Ascending aorta (tissue), 2 donors: ENCODE measurements at regions not wholly inside any gene's neighbourhood (a gene's known extent, or its start where the extent isn't known, plus 50 kb on each side); places are given as distances from the start of the nearest gene placed in this dataset.

Source experiments
- DNase-seq, 2 donors: peaks; one replicate each; pipeline ENCODE4 v3.0.0-alpha.2; 2019; ENCODE audit warnings: low spot score in 2 of 2
- H3K27ac ChIP-seq, 2 donors: fragments of 200-600 bp; sonication (generic); one replicate each; pipeline ENCODE4 v1.5.1; 2016 to 2017; ENCODE audit warnings: mild to moderate bottlenecking in 1 of 2
- H3K27me3 ChIP-seq: fragments of 200-600 bp; sonication (generic); one replicate; pipeline ENCODE4 v1.5.1; 2017
- H3K36me3 ChIP-seq, 2 donors: fragments of 200-600 bp; sonication (generic); one replicate each; pipeline ENCODE4 v1.5.1; 2016
- H3K4me1 ChIP-seq, 2 donors: fragments of 200-600 bp; sonication (generic); one replicate each; pipeline ENCODE4 v1.5.1; 2016 to 2017; ENCODE audit warnings: mild to moderate bottlenecking in 1 of 2
- H3K4me3 ChIP-seq, 2 donors: fragments of 200-600 bp; sonication (generic); one replicate each; pipeline ENCODE4 v1.5.1; 2016 to 2017; ENCODE audit warnings: mild to moderate bottlenecking in 1 of 2
- H3K9me3 ChIP-seq, 2 donors: fragments of 200-600 bp; sonication (generic); one replicate each; pipeline ENCODE4 v1.5.1; 2016
- intact Hi-C: fragments of 100-400 bp; cut with DNase I; formaldehyde crosslinking; loops from one replicate; pipeline ENCODE4 v1.15.1; 2023
- TF ChIP-seq, protein P1 (sequence below), 3 experiments: fragments of 200-600 bp in 2 of 3; fragments of 450-650 bp in 1 of 3; sonication (generic) in 2 of 3; IDR thresholded peaks; one replicate each; pipeline ENCODE4 v1.5.1; 2016 to 2019; ENCODE audit warnings: antibody characterized with exemption in 3 of 3, mild to moderate bottlenecking in 1 of 3, moderate library complexity in 1 of 3

DNA sequence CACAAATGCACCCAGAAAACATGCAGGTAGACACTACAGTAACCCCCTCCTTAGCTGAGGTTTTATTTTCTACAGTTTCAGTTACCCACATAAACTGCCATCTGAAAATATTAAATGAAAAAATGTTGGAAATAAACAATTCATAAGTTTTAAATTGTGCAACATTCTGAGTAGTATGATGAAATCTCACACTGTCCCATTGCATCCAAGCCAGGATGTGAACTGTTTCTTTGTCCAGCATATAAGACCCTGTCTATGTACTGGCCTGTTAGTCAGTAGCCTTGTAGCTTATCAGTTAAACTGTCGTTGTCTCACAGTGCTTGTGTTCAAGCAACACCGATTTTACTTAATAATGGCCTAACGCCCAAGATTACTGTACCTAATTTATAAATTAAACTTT, 630.5 kb downstream of the ANXA1 start:
- Histone ChIP-seq H3K36me3 (no peaks in the 10 kb centered on the region), H3K9me3 (no peaks in the 10 kb centered on the region), H3K4me3 (no peak overlapping the region), H3K27ac (no peak overlapping the region), H3K27me3 (no peaks in the 10 kb centered on the region), H3K4me1 (no peaks in the 10 kb centered on the region)
- intact Hi-C loops, result no loop called here
- TF ChIP-seq, protein P1, sequence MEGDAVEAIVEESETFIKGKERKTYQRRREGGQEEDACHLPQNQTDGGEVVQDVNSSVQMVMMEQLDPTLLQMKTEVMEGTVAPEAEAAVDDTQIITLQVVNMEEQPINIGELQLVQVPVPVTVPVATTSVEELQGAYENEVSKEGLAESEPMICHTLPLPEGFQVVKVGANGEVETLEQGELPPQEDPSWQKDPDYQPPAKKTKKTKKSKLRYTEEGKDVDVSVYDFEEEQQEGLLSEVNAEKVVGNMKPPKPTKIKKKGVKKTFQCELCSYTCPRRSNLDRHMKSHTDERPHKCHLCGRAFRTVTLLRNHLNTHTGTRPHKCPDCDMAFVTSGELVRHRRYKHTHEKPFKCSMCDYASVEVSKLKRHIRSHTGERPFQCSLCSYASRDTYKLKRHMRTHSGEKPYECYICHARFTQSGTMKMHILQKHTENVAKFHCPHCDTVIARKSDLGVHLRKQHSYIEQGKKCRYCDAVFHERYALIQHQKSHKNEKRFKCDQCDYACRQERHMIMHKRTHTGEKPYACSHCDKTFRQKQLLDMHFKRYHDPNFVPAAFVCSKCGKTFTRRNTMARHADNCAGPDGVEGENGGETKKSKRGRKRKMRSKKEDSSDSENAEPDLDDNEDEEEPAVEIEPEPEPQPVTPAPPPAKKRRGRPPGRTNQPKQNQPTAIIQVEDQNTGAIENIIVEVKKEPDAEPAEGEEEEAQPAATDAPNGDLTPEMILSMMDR (IDR thresholded peaks at IDR 0.05), result no peak
- DNase-seq, result no peak

DNA sequence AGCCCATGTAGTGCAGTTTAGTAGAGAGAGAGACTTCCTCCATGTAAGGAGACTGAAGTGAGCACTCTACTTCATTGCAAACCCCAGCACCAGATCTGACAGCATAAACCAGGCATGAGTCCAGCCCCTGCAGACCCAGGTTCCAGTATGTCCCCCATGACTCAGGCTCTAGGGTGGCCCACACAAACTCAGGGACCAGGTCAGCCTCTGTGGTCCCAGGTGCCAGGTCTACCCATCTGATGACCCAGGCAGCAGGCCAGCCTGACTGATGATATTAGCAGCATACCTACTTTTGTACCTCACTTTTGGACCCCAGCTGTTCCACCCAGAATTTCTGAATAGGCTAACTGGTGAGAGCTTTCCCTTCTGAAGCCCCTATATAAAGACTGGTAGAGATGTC, 647.8 kb downstream of the ANXA1 start:
- intact Hi-C loops, result no loop called here
- Histone ChIP-seq H3K27me3 (no peaks in the 10 kb centered on the region), H3K4me3 (no peak overlapping the region), H3K36me3 (no peaks in the 10 kb centered on the region), H3K9me3 (no peaks in the 10 kb centered on the region), H3K4me1 (no peaks in the 10 kb centered on the region), H3K27ac (no peak overlapping the region)
- no peak for DNase-seq
- TF ChIP-seq, protein P1 (IDR thresholded peaks at IDR 0.05), result no peak

DNA sequence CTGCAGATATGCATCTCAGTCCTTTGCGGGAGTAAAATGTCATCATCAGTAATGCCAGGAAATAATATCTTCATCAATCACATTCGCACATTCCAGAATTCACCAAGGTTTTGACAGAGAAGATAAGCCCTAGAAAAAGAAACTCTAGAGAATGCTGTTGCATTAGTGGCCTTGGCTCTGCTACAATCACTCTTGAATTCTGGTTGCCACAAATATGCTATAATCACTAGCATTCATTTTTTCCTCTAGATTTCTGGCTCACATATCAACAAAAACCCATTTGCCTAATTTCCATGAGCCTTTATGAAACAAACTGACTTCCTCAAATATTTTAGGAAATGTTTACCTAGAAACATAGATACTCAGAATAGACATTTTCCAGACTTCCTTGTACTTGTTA, 653.4 kb downstream of the ANXA1 start:
- no peak overlapping the region for H3K4me3 ChIP-seq
- H3K36me3 ChIP-seq, result no peaks in the 10 kb centered on the region
- intact Hi-C loops, result no loop called here
- H3K4me1 ChIP-seq, result no peaks in the 10 kb centered on the region
- H3K27me3 ChIP-seq, result no peaks in the 10 kb centered on the region
- TF ChIP-seq, protein P1 (IDR thresholded peaks at IDR 0.05), result no peak
- no peaks in the 10 kb centered on the region for H3K9me3 ChIP-seq
- DNase-seq, result no peak
- H3K27ac ChIP-seq, result no peak overlapping the region

DNA sequence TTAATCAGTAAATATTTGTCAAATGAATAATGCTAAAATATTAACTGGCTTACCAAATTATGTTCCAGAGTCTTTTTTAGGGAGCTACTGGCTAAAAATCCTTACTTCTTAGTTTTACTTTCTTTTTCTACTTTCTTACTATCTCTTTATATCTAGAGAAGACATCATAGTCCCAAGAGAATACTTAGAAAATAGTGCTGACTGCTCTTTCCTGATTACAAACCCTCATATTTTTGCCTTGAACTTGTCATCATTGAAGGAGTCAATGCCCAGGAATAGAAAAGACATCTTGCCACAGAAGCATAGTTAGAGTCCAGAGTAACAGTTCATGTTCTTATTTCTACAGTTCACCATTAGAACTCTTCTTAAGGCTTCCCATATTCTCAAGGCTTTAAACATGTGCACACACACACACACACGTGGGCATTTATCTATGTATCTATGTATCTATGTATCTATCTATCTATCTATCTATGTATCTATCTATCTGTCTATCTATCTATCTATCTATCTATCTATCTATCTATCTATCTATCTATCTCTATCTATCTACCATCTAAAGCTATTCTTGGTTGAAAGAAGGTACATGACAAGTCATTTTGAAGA, 654.3 kb downstream of the ANXA1 start:
- intact Hi-C loops, result no loop called here
- TF ChIP-seq, protein P1 (IDR thresholded peaks at IDR 0.05), result no peak
- H3K27me3 ChIP-seq, result no peaks in the 10 kb centered on the region

DNA sequence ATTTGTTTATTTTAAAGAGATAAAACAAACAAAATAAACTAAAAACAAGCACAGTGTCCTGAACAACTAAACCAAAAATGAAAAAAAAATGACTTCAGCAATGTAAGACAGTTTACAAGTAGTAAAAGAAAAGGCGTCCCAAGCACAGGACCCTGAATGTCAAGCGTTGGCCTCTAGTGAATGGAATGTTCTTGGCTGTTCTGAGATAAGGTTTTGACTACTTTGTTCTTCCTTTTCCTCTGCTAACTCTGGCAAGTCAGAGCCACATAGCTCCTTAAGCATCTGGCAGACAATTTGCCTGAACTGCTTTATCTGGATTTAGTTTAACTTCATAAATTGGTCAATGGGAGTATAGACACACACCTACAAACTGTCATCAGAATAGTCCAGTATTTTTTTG, 655.2 kb downstream of the ANXA1 start:
- intact Hi-C loops, result no loop called here
- no peak for DNase-seq
- Histone ChIP-seq H3K27me3 (no peaks in the 10 kb centered on the region), H3K9me3 (no peaks in the 10 kb centered on the region), H3K4me1 (no peaks in the 10 kb centered on the region), H3K36me3 (no peaks in the 10 kb centered on the region), H3K4me3 (no peak overlapping the region), H3K27ac (no peak overlapping the region)
- TF ChIP-seq, protein P1 (IDR thresholded peaks at IDR 0.05), result no peak

More for the DNA sequence above, 654.3 kb downstream of the ANXA1 start:
- H3K27ac ChIP-seq, result no peak overlapping the region
- H3K4me3 ChIP-seq, result no peak overlapping the region
- no peak for DNase-seq
- H3K4me1 ChIP-seq, result no peaks in the 10 kb centered on the region
- H3K9me3 ChIP-seq, result no peaks in the 10 kb centered on the region
- no peaks in the 10 kb centered on the region for H3K36me3 ChIP-seq

DNA sequence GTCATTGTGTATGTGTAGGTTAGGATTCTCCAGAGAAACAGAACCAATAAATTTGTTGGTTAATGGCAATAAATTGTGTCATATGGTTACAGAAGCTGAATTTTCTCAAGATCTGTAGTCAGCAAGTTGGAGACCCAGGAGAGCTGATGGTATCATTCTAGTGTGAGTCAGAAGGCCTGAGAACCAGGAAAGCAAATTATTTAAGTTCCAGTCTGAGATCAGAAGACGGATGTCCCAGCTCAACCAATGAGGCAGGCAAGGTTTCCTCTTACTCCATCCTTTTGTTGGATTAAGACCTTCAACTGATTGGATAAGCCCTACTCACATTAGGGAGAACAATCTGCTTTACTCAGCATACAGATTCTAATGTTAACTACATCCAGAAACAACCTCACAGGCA, 656.3 kb downstream of the ANXA1 start:
- Histone ChIP-seq H3K27me3 (no peaks in the 10 kb centered on the region), H3K27ac (no peak overlapping the region), H3K4me3 (no peak overlapping the region), H3K4me1 (no peaks in the 10 kb centered on the region), H3K36me3 (no peaks in the 10 kb centered on the region), H3K9me3 (no peaks in the 10 kb centered on the region)
- TF ChIP-seq, protein P1 (IDR thresholded peaks at IDR 0.05), result no peak
- DNase-seq, result no peak
- intact Hi-C loops, result no loop called here
